Retinal pigment epithelial cell (primary cell): ENCODE measurements at regions not wholly inside any gene's neighbourhood (a gene's known extent, or its start where the extent isn't known, plus 50 kb on each side); places are given as distances from the start of the nearest gene placed in this dataset.

Source experiments
- DNase-seq: peaks from one replicate; pipeline ENCODE4 v3.0.0-alpha.2; 2010; ENCODE audit warnings: low read depth
- H3K4me3 ChIP-seq: 2 replicates; pipeline ENCODE4 v1.5.1; 2011; ENCODE audit warnings: mild to moderate bottlenecking, low read length, control low read depth, moderate library complexity
- TF ChIP-seq, protein P1 (sequence below): conservative IDR thresholded peaks from 2 replicates; pipeline ENCODE4 v1.5.1; 2011; ENCODE audit warnings: low read depth, low read length, control low read depth, inconsistent platforms

DNA sequence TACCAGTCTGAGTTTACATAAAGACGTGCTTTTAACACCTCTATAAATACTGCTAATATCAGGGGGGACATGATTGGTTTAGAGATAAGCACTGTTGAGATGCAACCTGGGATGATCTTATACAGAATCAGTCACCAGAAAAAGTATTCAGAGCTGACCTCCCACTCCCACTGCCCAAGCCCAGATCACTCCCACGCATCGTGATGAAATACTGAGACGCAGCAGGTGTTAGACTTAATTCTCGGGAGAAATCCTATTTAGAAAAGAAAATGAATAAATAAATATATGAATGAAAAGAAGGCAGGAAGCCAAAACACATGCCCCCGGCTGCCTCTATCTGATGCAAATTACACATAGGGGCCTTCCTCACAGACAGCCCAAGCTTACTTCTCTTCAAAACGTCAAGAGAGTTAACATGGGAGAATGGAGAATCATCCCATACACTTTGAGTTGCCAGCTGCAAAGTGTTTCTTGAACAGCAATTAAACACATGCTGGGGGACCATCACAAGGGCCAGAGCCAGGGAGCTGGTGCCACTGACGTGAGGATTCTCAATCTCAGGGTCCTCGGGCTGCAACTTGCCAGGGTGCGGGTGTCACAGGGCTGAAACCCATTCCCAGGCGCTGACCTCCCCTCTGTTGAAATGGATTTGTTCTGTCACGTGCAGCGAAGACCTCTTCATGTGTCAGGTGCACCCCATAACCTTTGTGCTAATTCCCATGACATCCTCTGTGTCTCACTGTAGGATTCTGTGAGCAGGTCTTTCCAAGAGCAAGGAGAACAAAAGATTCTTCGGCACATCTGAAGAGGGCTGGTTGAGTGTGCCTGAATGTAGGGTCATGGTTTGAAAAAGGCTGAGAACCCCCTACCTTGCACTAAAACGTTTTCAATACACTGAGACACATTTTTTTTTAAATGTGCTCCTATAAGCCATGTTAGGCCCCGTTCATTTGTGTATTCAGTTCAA is 764.2 kb upstream of the ARRDC4 start:
- TF ChIP-seq, protein P1, sequence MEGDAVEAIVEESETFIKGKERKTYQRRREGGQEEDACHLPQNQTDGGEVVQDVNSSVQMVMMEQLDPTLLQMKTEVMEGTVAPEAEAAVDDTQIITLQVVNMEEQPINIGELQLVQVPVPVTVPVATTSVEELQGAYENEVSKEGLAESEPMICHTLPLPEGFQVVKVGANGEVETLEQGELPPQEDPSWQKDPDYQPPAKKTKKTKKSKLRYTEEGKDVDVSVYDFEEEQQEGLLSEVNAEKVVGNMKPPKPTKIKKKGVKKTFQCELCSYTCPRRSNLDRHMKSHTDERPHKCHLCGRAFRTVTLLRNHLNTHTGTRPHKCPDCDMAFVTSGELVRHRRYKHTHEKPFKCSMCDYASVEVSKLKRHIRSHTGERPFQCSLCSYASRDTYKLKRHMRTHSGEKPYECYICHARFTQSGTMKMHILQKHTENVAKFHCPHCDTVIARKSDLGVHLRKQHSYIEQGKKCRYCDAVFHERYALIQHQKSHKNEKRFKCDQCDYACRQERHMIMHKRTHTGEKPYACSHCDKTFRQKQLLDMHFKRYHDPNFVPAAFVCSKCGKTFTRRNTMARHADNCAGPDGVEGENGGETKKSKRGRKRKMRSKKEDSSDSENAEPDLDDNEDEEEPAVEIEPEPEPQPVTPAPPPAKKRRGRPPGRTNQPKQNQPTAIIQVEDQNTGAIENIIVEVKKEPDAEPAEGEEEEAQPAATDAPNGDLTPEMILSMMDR, result no peak
- no peak overlapping the region for H3K4me3 ChIP-seq
- no peak for DNase-seq

DNA sequence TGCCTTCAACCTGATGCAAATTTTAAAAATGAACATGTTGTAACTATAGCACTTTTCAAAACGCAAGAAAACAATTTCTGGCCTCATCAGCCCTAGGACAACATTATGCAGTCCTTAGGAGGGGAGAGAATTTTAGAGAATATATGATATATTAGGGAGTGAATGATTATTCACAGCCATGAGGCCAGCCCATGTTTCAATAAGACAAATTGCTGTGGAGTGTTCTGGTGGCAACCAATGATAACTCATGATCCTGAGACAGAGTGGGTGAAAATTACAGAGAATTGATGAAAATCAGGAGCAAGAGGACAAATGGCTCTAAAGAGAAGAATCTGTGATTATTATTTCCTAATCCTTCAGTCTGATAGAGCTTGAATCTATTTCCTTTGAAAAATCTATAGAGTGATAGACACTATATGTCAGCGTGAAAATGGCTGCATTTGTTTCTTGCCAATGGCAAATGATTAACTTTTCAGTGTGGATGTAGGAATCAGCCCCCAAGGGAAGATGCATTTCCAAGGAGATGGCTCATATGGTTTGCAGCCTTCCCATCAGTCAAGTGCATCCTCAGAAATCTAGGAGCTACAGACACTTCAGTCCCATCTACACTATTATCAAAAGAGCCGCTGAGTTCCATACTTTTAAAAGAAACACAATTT is 761.0 kb upstream of the ARRDC4 start:
- DNase-seq, result no peak
- no peak overlapping the region for H3K4me3 ChIP-seq
- TF ChIP-seq, protein P1, result no peak

DNA sequence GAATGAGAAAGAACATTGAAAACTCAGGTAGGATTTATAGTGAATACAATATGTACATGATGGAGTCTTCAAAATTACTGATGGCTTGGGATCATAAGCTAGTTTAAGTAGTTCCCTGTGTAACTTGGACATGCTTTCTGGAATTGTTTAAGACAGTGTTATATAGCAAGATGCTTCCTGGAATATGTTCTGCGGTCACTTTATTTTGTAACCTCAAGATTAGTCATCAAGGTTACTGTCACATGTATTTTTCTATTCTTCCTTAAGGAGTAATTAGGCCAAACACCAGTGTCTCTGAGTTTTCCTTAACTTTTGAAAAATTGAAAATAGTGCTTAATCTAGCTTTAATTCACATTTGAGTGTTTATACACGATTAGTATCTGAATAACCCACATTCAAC is 760.3 kb upstream of the ARRDC4 start:
- no peak for DNase-seq
- no peak overlapping the region for H3K4me3 ChIP-seq
- TF ChIP-seq, protein P1, result no peak

DNA sequence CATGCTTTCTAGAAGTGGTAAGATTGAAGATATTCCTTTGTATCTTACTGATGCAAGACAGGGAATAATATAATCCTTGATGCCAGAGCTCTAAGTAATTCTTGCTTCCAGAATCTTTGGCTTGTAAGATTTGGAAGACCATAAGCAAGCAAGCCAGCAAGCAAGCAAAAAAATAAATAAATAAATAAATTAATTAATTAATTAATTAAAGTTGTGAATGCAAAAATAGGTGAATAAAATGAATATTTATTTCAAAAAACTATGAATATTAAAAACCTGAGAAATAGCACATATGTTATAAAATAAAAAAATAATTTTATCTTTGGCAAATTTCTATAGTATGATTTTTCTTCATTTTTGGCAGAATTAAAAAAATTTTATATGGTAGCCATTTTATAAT is 750.2 kb upstream of the ARRDC4 start:
- DNase-seq, result no peak
- TF ChIP-seq, protein P1, result no peak
- H3K4me3 ChIP-seq, result no peak overlapping the region

DNA sequence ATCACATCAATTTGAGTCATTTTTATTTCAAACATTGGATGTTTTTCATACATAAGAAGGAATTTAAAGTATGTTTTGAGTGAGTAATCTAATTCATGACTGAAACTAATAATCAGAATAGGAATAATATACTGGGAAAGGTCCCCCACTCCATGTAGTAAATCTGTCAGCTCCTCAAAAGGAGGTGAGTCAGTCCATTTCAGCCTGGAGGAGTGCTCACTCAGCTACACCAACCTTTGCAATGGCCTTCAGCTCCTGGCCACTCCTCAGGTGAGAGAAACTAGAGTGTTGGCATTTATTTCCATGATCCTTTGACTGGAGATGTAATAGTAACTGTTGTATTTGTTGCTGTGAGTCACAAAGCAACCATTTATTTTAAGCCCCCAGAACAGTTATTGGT is 744.9 kb upstream of the ARRDC4 start:
- no peak for DNase-seq
- TF ChIP-seq, protein P1, result no peak
- H3K4me3 ChIP-seq, result no peak overlapping the region

DNA sequence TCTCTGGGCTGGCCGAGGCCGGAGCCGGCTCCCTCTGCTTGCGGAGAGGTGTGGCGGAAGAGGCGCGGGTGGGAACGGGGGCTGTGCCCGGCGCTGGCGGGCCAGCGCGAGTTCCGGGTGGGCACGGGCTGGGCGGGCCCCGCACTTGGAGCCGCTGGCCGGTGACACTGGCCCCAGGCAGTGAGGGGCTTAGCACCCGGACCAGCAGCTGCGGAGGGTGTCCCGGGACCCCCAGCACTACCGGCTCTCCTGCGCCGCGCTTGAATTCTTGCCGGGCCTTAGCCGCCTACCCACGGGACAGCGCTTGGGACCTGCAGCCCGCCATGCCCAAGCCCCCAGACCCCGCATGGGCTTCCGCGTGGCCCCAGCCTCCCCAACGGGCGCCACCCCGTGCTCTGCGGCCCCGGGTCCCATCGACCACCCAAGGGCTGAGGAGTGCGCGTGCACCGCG is 736.3 kb upstream of the ARRDC4 start:
- H3K4me3 ChIP-seq, result no peak overlapping the region
- DNase-seq, result no peak
- TF ChIP-seq, protein P1, result no peak
